ENCODE measurements at regions not wholly inside any gene's neighbourhood (a gene's known extent, or its start where the extent isn't known, plus 50 kb on each side); places are given as distances from the start of the nearest gene placed in this dataset.

DNA sequence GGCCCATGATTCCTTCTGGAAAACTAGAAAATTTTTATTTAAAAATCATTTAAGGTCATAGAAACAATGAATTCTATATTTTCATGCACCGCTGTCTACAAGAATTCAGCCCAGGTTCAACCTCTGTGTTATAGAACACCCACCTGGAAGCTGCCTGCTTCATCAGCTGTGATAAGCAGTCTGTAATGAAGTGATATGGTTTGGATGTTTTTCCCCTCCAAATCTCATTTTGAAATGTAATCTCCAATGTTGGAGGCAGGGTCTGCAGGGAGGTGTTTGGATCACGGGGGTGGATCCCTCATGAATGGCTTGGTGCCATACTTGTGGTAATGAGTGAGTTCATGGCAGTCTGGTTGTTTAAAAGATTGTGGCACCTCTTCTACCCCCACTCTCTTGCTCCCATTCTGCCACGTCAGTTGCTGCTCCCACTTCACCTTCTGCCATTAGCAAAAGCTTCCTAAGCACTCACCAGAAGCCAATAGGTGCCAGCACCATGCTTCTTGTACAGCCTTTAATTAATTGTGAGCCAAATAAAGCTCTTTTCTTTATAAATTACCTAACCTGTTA is 55.6 kb downstream of the MRPL32 start:
- TF ChIP-seq YY1 (IDR thresholded peaks at IDR 0.05; ENCODE audit: insufficient read depth, insufficient read length) (no peak), SUZ12 (IDR thresholded peaks at IDR 0.05; ENCODE audit: extremely low read depth, insufficient read depth, insufficient read length) (no peak)
